H9 (cell line): ENCODE measurements at regions not wholly inside any gene's neighbourhood (a gene's known extent, or its start where the extent isn't known, plus 50 kb on each side); places are given as distances from the start of the nearest gene placed in this dataset.

Experiments used
- DNase-seq: peaks from one replicate; pipeline ENCODE4 v3.0.0-alpha.2; 2017
- H2AFZ ChIP-seq: one replicate; pipeline ENCODE4 v1.6.1; 2013; ENCODE audit warnings: mild to moderate bottlenecking, low read length, control low read depth, moderate library complexity
- H2AK5ac ChIP-seq: 2 replicates; pipeline ENCODE4 v1.6.1; 2013; ENCODE audit warnings: low read length, control low read depth, mixed read lengths; ENCODE audit not compliant: insufficient read length
- H2BK120ac ChIP-seq: one replicate; pipeline ENCODE4 v1.6.1; 2013; ENCODE audit warnings: low read depth, mild to moderate bottlenecking, low read length, control low read depth, inconsistent platforms; ENCODE audit not compliant: poor library complexity, severe bottlenecking
- H2BK12ac ChIP-seq: 2 replicates; pipeline ENCODE4 v1.6.1; 2013; ENCODE audit warnings: low read length, control low read depth, mixed read lengths, low read depth; ENCODE audit not compliant: insufficient read length
- H2BK15ac ChIP-seq: 2 replicates; pipeline ENCODE4 v1.6.1; 2013; ENCODE audit warnings: low read depth, low read length, control low read depth
- H2BK20ac ChIP-seq: one replicate; pipeline ENCODE4 v1.6.1; 2013; ENCODE audit warnings: low read depth, mild to moderate bottlenecking, low read length, control low read depth, inconsistent platforms; ENCODE audit not compliant: poor library complexity, severe bottlenecking
- H2BK5ac ChIP-seq: 2 replicates; pipeline ENCODE4 v1.6.1; 2013; ENCODE audit warnings: low read length, control low read depth, mixed read lengths; ENCODE audit not compliant: insufficient read length
- H3K14ac ChIP-seq: 2 replicates; pipeline ENCODE4 v1.6.1; 2013; ENCODE audit warnings: low read length, control low read depth; ENCODE audit not compliant: insufficient read depth
- H3K18ac ChIP-seq: 2 replicates; pipeline ENCODE4 v1.6.1; 2013; ENCODE audit warnings: low read depth, mild to moderate bottlenecking, mixed read lengths, low read length, control low read depth; ENCODE audit not compliant: insufficient read length
- H3K23ac ChIP-seq: 2 replicates; pipeline ENCODE4 v1.6.1; 2013; ENCODE audit warnings: low read length, control low read depth, mixed read lengths, low read depth; ENCODE audit not compliant: insufficient read length
- H3K23me2 ChIP-seq: 2 replicates; pipeline ENCODE4 v1.6.1; 2013; ENCODE audit warnings: low read depth, mild to moderate bottlenecking, mixed read lengths, low read length, control low read depth; ENCODE audit not compliant: insufficient read length, poor library complexity, severe bottlenecking
- H3K27ac ChIP-seq: 2 replicates; pipeline ENCODE4 v1.5.1; 2013; ENCODE audit warnings: low read length, control low read depth, mixed read lengths, low read depth; ENCODE audit not compliant: insufficient read length
- H3K27me3 ChIP-seq: 2 replicates; pipeline ENCODE4 v1.6.1; 2013; ENCODE audit warnings: low read length, control low read depth, inconsistent platforms; ENCODE audit not compliant: insufficient read depth
- H3K4ac ChIP-seq: 2 replicates; pipeline ENCODE4 v1.6.1; 2013; ENCODE audit warnings: low read depth, mild to moderate bottlenecking, control low read depth, inconsistent platforms, low read length, moderate library complexity
- H3K4me1 ChIP-seq: 2 replicates; pipeline ENCODE4 v1.6.1; 2013; ENCODE audit warnings: low read length, control low read depth, inconsistent platforms; ENCODE audit not compliant: insufficient read depth
- H3K4me2 ChIP-seq: 2 replicates; pipeline ENCODE4 v1.6.1; 2013; ENCODE audit warnings: low read length, control low read depth, mixed read lengths; ENCODE audit not compliant: insufficient read length, insufficient read depth
- H3K56ac ChIP-seq: 2 replicates; pipeline ENCODE4 v1.6.1; 2013; ENCODE audit warnings: low read depth, mild to moderate bottlenecking, mixed read lengths, low read length, control low read depth; ENCODE audit not compliant: insufficient read length
- H3K79me1 ChIP-seq: 2 replicates; pipeline ENCODE4 v1.6.1; 2013; ENCODE audit warnings: low read depth, mild to moderate bottlenecking, moderate library complexity, low read length, control low read depth, inconsistent platforms; ENCODE audit not compliant: insufficient read depth, poor library complexity, severe bottlenecking
- H3K79me2 ChIP-seq: 2 replicates; pipeline ENCODE4 v1.6.1; 2013; ENCODE audit warnings: low read length, control low read depth, inconsistent platforms; ENCODE audit not compliant: insufficient read depth
- H3K9ac ChIP-seq: 2 replicates; pipeline ENCODE4 v1.6.1; 2013; ENCODE audit warnings: low read length, control low read depth, mixed read lengths; ENCODE audit not compliant: insufficient read length; ENCODE audit errors: extremely low read depth
- H3K9me3 ChIP-seq: one replicate; pipeline ENCODE4 v1.6.1; 2013; ENCODE audit warnings: low read depth, low read length, inconsistent platforms; ENCODE audit not compliant: control insufficient read depth
- H3T11ph ChIP-seq: one replicate; pipeline ENCODE4 v1.6.1; 2013; ENCODE audit warnings: mild to moderate bottlenecking, low read length, control low read depth, inconsistent platforms
- H4K20me1 ChIP-seq: one replicate; pipeline ENCODE4 v1.6.1; 2013; ENCODE audit not compliant: control insufficient read depth, insufficient read length, insufficient read depth
- H4K5ac ChIP-seq: 2 replicates; pipeline ENCODE4 v1.6.1; 2013; ENCODE audit warnings: low read depth, mild to moderate bottlenecking, mixed read lengths, low read length, control low read depth; ENCODE audit not compliant: insufficient read length
- H4K8ac ChIP-seq: replicated peaks from 2 replicates; pipeline ENCODE4 v1.6.1; 2013; ENCODE audit warnings: low read length, control low read depth, mixed read lengths, low read depth; ENCODE audit not compliant: insufficient read length
- H4K91ac ChIP-seq: 2 replicates; pipeline ENCODE4 v1.6.1; 2013; ENCODE audit warnings: low read depth, mild to moderate bottlenecking, moderate library complexity, mixed read lengths, low read length, control low read depth; ENCODE audit not compliant: insufficient read length
- H3K27ac Mint-ChIP-seq, 3 experiments: 2 replicates in 2 of 3; 3 replicates in 1 of 3; pipeline ENCODE4 v1.8.0; 2020 to 2021; ENCODE audit warnings: mixed read lengths in 3 of 3, mild to moderate bottlenecking in 1 of 3, moderate library complexity in 1 of 3
- H3K27me3 Mint-ChIP-seq: 2 replicates; pipeline ENCODE4 v1.8.0; 2021; ENCODE audit warnings: low read depth, mild to moderate bottlenecking, moderate library complexity, mixed read lengths
- H3K36me3 Mint-ChIP-seq, 3 experiments: 2 replicates in 2 of 3; 3 replicates in 1 of 3; pipeline ENCODE4 v1.8.0; 2020 to 2021; ENCODE audit warnings: low read depth in 3 of 3, mixed read lengths in 3 of 3; ENCODE audit not compliant: insufficient read depth in 1 of 3
- H3K4me1 Mint-ChIP-seq, 2 experiments: 2 replicates each; pipeline ENCODE4 v1.8.0; 2020; ENCODE audit warnings: mixed read lengths in 2 of 2
- H3K4me3 Mint-ChIP-seq, 2 experiments: 2 replicates in 1 of 2; 3 replicates in 1 of 2; pipeline ENCODE4 v1.8.0; 2020 to 2021; ENCODE audit warnings: mild to moderate bottlenecking in 2 of 2, mixed read lengths in 2 of 2, moderate library complexity in 1 of 2
- H3K9me3 Mint-ChIP-seq, 2 experiments: 2 replicates in 1 of 2; 3 replicates in 1 of 2; pipeline ENCODE4 v1.8.0; 2020; ENCODE audit warnings: mild to moderate bottlenecking in 2 of 2, mixed read lengths in 2 of 2, moderate library complexity in 1 of 2
- WGBS: extraction: QIAGEN DNeasy Blood & Tissue Kit; methylation state at CpG from one replicate; pipeline ENCODE4 v1.1.7; 2013; ENCODE audit warnings: missing lambda C conversion rate, low lambda C conversion rate, mixed read lengths; ENCODE audit not compliant: insufficient read length; ENCODE audit errors: extremely low coverage; 5-methylcytosine and 5-hydroxymethylcytosine counted together
- TF ChIP-seq, protein P1 (sequence below): fragments of 200-600 bp; sonication (generic); conservative IDR thresholded peaks from 3 replicates; pipeline ENCODE4 v1.8.0; 2021; ENCODE audit warnings: antibody characterized with exemption, mild to moderate bottlenecking

DNA sequence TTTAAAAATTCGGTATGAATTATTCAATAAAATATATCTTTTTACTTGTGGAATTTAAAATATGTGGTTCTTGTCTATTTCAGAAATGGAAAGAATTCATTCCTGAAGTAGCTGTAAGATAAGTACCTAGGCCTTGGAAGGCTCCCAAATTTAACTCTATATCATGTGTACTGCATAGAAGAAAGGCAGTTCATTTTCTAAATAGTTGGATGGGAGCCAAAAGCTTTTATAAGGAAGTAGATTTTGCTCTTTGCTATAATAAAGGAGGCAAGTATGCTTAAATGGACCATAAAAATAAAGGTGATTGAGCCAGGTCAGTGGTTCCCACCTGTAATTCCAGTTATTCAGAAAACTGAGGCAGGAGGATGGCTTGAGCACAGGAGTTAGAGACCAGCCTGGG is 187.5 kb downstream of the ATXN7L3B start:
- no peaks in the 10 kb centered on the region; the same call in 1 of the 2 replicates for H3K4me1 ChIP-seq
- H4K20me1 ChIP-seq, result no peaks in the 10 kb centered on the region
- H2BK15ac ChIP-seq, result no peak overlapping the region
- H3K23me2 ChIP-seq, result no peaks in the 10 kb centered on the region
- H2BK5ac ChIP-seq, result no peak overlapping the region
- no peak overlapping the region for H4K8ac ChIP-seq
- H2BK12ac ChIP-seq, result no peak overlapping the region
- H3K4me2 ChIP-seq, result no peak overlapping the region
- H3K27me3 ChIP-seq, result no peaks in the 10 kb centered on the region
- no peak overlapping the region for H4K5ac ChIP-seq
- H4K91ac ChIP-seq, result no peak overlapping the region
- H3K36me3 Mint-ChIP-seq, result no peaks in the 10 kb centered on the region
- H3K79me2 ChIP-seq, result no peaks in the 10 kb centered on the region
- no peak overlapping the region for H3K23ac ChIP-seq
- no peak overlapping the region for H3K18ac ChIP-seq
- no peak overlapping the region for H3K27ac Mint-ChIP-seq
- H3K27me3 Mint-ChIP-seq, result no peaks in the 10 kb centered on the region; the same call in 1 of the 2 replicates
- no peaks in the 10 kb centered on the region for H3K9me3 ChIP-seq
- no peaks in the 10 kb centered on the region for H3K79me1 ChIP-seq
- H3K4me1 Mint-ChIP-seq, result peaks cover 14 to 16% of the 10 kb centered on the region in 2 experiments
- no peak overlapping the region for H3K56ac ChIP-seq
- no peaks in the 10 kb centered on the region for H3K9me3 Mint-ChIP-seq
- no peak for DNase-seq
- TF ChIP-seq, protein P1, sequence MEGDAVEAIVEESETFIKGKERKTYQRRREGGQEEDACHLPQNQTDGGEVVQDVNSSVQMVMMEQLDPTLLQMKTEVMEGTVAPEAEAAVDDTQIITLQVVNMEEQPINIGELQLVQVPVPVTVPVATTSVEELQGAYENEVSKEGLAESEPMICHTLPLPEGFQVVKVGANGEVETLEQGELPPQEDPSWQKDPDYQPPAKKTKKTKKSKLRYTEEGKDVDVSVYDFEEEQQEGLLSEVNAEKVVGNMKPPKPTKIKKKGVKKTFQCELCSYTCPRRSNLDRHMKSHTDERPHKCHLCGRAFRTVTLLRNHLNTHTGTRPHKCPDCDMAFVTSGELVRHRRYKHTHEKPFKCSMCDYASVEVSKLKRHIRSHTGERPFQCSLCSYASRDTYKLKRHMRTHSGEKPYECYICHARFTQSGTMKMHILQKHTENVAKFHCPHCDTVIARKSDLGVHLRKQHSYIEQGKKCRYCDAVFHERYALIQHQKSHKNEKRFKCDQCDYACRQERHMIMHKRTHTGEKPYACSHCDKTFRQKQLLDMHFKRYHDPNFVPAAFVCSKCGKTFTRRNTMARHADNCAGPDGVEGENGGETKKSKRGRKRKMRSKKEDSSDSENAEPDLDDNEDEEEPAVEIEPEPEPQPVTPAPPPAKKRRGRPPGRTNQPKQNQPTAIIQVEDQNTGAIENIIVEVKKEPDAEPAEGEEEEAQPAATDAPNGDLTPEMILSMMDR, result no peak
- no peak overlapping the region for H3K9ac ChIP-seq
- H2BK20ac ChIP-seq, result no peak overlapping the region
- no peak overlapping the region for H3T11ph ChIP-seq
- H2AFZ ChIP-seq, result no peak overlapping the region
- no peak overlapping the region for H3K14ac ChIP-seq
- no peak overlapping the region for H2AK5ac ChIP-seq
- H3K27ac ChIP-seq, result no peak overlapping the region
- no peak overlapping the region for H2BK120ac ChIP-seq
- no peak overlapping the region for H3K4me3 Mint-ChIP-seq
- no peak overlapping the region for H3K4ac ChIP-seq
- WGBS, result no CpG with 5 or more reads among the region's 1 CpG
